SU-DHL-6 (cell line): ENCODE measurements at regions not wholly inside any gene's neighbourhood (a gene's known extent, or its start where the extent isn't known, plus 50 kb on each side); places are given as distances from the start of the nearest gene placed in this dataset.

ENCODE experiments used
- CTCF ChIP-seq: fragments of 200-600 bp; sonication (generic); IDR thresholded peaks from one replicate; pipeline ENCODE4 v1.5.1; 2017; ENCODE audit warnings: antibody characterized with exemption, mild to moderate bottlenecking, low read length, moderate library complexity; ENCODE audit not compliant: insufficient read depth, poor library complexity, severe bottlenecking
- EZH2phosphoT487 ChIP-seq: fragments of 200-600 bp; sonication (generic), shearing (Covaris generic); conservative IDR thresholded peaks from 2 replicates; pipeline ENCODE4 v1.6.1; 2018; ENCODE audit warnings: mild to moderate bottlenecking, antibody characterized with exemption, low read length, moderate library complexity, mixed read lengths

- TF ChIP-seq CTCF (no peak), EZH2phosphoT487 (no peak)
Measured at GRCh38 chr21:38960251-38960650, 154.5 kb downstream of the ETS2 start.
